GM12878 (cell line): ENCODE measurements at regions not wholly inside any gene's neighbourhood (a gene's known extent, or its start where the extent isn't known, plus 50 kb on each side); places are given as distances from the start of the nearest gene placed in this dataset.

Source experiments
- CEBPB ChIP-seq, 2 experiments: fragments of 150-350 bp in 1 of 2; IDR thresholded peaks; 2 replicates each; pipeline ENCODE4 v1.6.1; 2012 to 2014; ENCODE audit warnings: low read depth in 2 of 2, low read length in 2 of 2, borderline replicate concordance in 1 of 2, inconsistent platforms in 1 of 2
- ELK1 ChIP-seq: IDR thresholded peaks from 2 replicates; pipeline ENCODE4 v1.6.1; 2012; ENCODE audit warnings: low read depth, low read length, improper control_type of control experiment
- EZH2 ChIP-seq: IDR thresholded peaks from 2 replicates; pipeline ENCODE4 v1.6.1; 2012; ENCODE audit warnings: low read depth, mild to moderate bottlenecking, control low read depth, inconsistent platforms, low read length, borderline replicate concordance; ENCODE audit not compliant: control insufficient read depth
- MXI1 ChIP-seq: fragments of 150-350 bp; IDR thresholded peaks from 2 replicates; pipeline ENCODE4 v1.6.1; 2011; ENCODE audit warnings: low read depth, mild to moderate bottlenecking, inconsistent platforms, low read length, improper control_type of control experiment
- POLR2A ChIP-seq: IDR thresholded peaks from 2 replicates; pipeline ENCODE4 v1.6.1; 2011; ENCODE audit warnings: low read depth, mild to moderate bottlenecking, low read length
- RFX5 ChIP-seq: IDR thresholded peaks from 2 replicates; pipeline ENCODE4 v1.6.1; 2011; ENCODE audit warnings: low read depth, low read length, improper control_type of control experiment
- TF ChIP-seq, protein P1 (sequence below), 3 experiments: IDR thresholded peaks in 2 of 3; conservative IDR thresholded peaks in 1 of 3; 2 replicates each; pipeline ENCODE4 v1.5.1; 2011; ENCODE audit warnings: low read depth in 3 of 3, low read length in 3 of 3, mild to moderate bottlenecking in 3 of 3, control low read depth in 2 of 3, moderate library complexity in 2 of 3, inconsistent platforms in 1 of 3, mixed read lengths in 1 of 3; ENCODE audit not compliant: control insufficient read depth in 2 of 3, insufficient read depth in 1 of 3; ENCODE audit errors: extremely low read depth in 1 of 3

DNA sequence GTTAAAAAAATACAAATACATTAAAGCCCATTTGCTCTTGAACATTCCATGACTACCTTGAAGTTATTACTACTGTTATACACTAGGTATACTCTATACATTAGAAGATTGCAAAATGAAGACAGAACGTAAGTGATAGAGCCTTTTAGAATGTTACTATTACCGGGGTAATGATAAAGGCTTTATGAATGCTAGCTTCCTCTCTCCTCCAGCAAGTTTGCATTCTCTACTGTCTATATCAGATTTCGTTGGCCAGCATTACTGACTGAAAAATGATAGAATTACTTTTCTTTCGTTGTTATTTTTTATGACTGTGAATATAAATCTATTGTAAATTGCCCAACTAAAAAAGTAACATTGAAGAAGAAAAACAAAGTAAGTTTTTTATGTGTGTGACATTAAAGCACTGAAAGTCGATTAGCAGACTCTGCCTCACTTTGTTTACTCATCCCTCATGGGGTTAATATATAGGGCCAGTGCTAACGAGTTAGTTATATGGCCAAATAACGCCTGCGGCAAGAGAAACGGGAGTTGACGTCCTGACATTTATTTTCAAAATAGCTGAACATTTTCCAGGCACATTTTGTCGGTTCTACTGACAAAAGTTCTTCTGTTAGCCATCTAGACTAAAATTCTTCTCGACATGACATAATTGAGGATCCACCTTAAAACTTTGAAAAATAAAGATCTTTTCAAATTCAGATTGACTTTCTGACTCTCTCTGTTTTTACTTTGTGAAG, 163.8 kb upstream of the KITLG start:
- no peak for TF ChIP-seq MXI1
- no peak for TF ChIP-seq ELK1
- TF ChIP-seq, protein P1, sequence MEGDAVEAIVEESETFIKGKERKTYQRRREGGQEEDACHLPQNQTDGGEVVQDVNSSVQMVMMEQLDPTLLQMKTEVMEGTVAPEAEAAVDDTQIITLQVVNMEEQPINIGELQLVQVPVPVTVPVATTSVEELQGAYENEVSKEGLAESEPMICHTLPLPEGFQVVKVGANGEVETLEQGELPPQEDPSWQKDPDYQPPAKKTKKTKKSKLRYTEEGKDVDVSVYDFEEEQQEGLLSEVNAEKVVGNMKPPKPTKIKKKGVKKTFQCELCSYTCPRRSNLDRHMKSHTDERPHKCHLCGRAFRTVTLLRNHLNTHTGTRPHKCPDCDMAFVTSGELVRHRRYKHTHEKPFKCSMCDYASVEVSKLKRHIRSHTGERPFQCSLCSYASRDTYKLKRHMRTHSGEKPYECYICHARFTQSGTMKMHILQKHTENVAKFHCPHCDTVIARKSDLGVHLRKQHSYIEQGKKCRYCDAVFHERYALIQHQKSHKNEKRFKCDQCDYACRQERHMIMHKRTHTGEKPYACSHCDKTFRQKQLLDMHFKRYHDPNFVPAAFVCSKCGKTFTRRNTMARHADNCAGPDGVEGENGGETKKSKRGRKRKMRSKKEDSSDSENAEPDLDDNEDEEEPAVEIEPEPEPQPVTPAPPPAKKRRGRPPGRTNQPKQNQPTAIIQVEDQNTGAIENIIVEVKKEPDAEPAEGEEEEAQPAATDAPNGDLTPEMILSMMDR (IDR thresholded peaks at IDR 0.05 in 2 of 3, conservative IDR thresholded peaks at IDR 0.05 in 1 of 3; ENCODE audit: control insufficient read depth in 2 of 3, extremely low read depth in 1 of 3, insufficient read depth in 1 of 3, low read depth in 3 of 3, low read length in 3 of 3): no peak
- no peak for TF ChIP-seq EZH2
- no peak for TF ChIP-seq POLR2A
- no peak for TF ChIP-seq CEBPB (IDR thresholded peaks at IDR 0.05; ENCODE audit: borderline replicate concordance in 1 of 2, low read depth in 2 of 2, low read length in 2 of 2)
- TF ChIP-seq RFX5: no peak
